H1 (cell line): ENCODE measurements at regions not wholly inside any gene's neighbourhood (a gene's known extent, or its start where the extent isn't known, plus 50 kb on each side); places are given as distances from the start of the nearest gene placed in this dataset.

Source experiments
- CTCF ChIA-PET: fragments of 300-600 bp; sonication (Branson Sonifier 250); formaldehyde crosslinking; loops from one replicate; lab custom pipeline; 2021; ENCODE audit not compliant: partially characterized antibody; lab: Charles Lee
- POLR2A ChIA-PET: fragments of 300-600 bp; sonication (Branson Sonifier 250); formaldehyde crosslinking; loops from one replicate; lab custom pipeline; 2021; ENCODE audit warnings: inconsistent platforms; ENCODE audit not compliant: partially characterized antibody; lab: Charles Lee
- DNase-seq, 2 experiments: peaks; one replicate each; pipeline versions ENCODE4 v3.0.0 to v3.0.0-alpha.2; 2010 to 2022; ENCODE audit warnings: low spot score in 2 of 2, low read depth in 1 of 2, mixed read lengths in 1 of 2
- FAIRE-seq: peaks from 2 replicates; lab custom pipeline; 2011; peaks lifted over from hg19 to GRCh38; lab: Jason Lieb, UNC
- H2AFZ ChIP-seq: 2 replicates; pipeline ENCODE4 v1.8.1; 2012; ENCODE audit warnings: low read length, inconsistent platforms
- H2AK5ac ChIP-seq: 2 replicates; pipeline ENCODE4 v1.6.1; 2013; ENCODE audit warnings: low read depth, low read length
- H2BK120ac ChIP-seq: replicated peaks from 2 replicates; pipeline ENCODE3; 2013; ENCODE audit warnings: low read depth, low read length, inconsistent platforms
- H2BK12ac ChIP-seq: 2 replicates; pipeline ENCODE4 v1.6.1; 2013; ENCODE audit warnings: low read depth, low read length
- H2BK15ac ChIP-seq: 2 replicates; pipeline ENCODE4 v1.6.1; 2013; ENCODE audit warnings: low read length
- H2BK20ac ChIP-seq: 2 replicates; pipeline ENCODE4 v1.6.1; 2013; ENCODE audit warnings: low read length
- H2BK5ac ChIP-seq: 2 replicates; pipeline ENCODE4 v1.6.1; 2013; ENCODE audit warnings: low read depth, low read length
- H3K14ac ChIP-seq: 2 replicates; pipeline ENCODE4 v1.6.1; 2013; ENCODE audit warnings: inconsistent platforms; ENCODE audit not compliant: insufficient read length
- H3K18ac ChIP-seq: 2 replicates; pipeline ENCODE4 v1.6.1; 2013; ENCODE audit warnings: low read length; ENCODE audit errors: extremely low read depth
- H3K23ac ChIP-seq: 2 replicates; pipeline ENCODE4 v1.6.1; 2013; ENCODE audit warnings: inconsistent platforms; ENCODE audit not compliant: insufficient read length
- H3K23me2 ChIP-seq: 2 replicates; pipeline ENCODE4 v1.6.1; 2013; ENCODE audit warnings: low read depth, low read length
- H3K27ac ChIP-seq: 2 replicates; pipeline ENCODE4 v1.6.1; 2011; ENCODE audit warnings: low read depth, low read length, inconsistent platforms
- H3K27me3 ChIP-seq, 4 experiments: replicated peaks in 1 of 4; 1 replicate in 1 of 4; 2 replicates in 3 of 4; pipeline versions ENCODE4 v1.6.1 to v1.8.1; 2011 to 2013; ENCODE audit warnings: low read length in 3 of 4, mild to moderate bottlenecking in 3 of 4, inconsistent platforms in 2 of 4, mixed read lengths in 2 of 4, moderate library complexity in 1 of 4; ENCODE audit not compliant: control insufficient read depth in 3 of 4, insufficient read depth in 3 of 4; ENCODE audit errors: extremely low read depth in 1 of 4
- H3K36me3 ChIP-seq, 4 experiments: 2 replicates each; pipeline versions ENCODE4 v1.6.1 to v1.8.1; 2011 to 2013; ENCODE audit warnings: mild to moderate bottlenecking in 4 of 4, low read length in 3 of 4, moderate library complexity in 2 of 4, control low read depth in 1 of 4, inconsistent platforms in 1 of 4; ENCODE audit not compliant: insufficient read depth in 4 of 4, control insufficient read depth in 2 of 4
- H3K4ac ChIP-seq: replicated peaks from 2 replicates; pipeline ENCODE3; 2013; ENCODE audit warnings: low read length, low read depth, mixed read lengths, inconsistent platforms; ENCODE audit not compliant: insufficient read length
- H3K4me1 ChIP-seq, 4 experiments: replicated peaks in 1 of 4; 1 replicate in 1 of 4; 2 replicates in 3 of 4; pipeline versions ENCODE4 v1.6.1 to v1.8.1; 2011 to 2013; ENCODE audit warnings: low read length in 3 of 4, inconsistent platforms in 2 of 4, mixed read lengths in 1 of 4; ENCODE audit not compliant: insufficient read depth in 4 of 4, control insufficient read depth in 3 of 4
- H3K4me2 ChIP-seq, 2 experiments: 2 replicates each; pipeline versions ENCODE4 v1.6.1 to v1.8.1; 2011 to 2013; ENCODE audit warnings: low read depth in 2 of 2, low read length in 2 of 2, control low read depth in 1 of 2, inconsistent platforms in 1 of 2, mild to moderate bottlenecking in 1 of 2; ENCODE audit not compliant: insufficient read depth in 1 of 2
- H3K4me3 ChIP-seq, 4 experiments: fragments of 200-600, 300-600 bp in 1 of 4; sonication (generic), shearing (Covaris generic), sonication (Bioruptor Twin) in 1 of 4; 2 replicates each; pipeline versions ENCODE4 v1.5.1 to v1.8.1; 2011 to 2016; ENCODE audit warnings: low read length in 4 of 4, low read depth in 3 of 4, control low read depth in 2 of 4, inconsistent platforms in 2 of 4, mild to moderate bottlenecking in 2 of 4, mixed read lengths in 1 of 4, moderate library complexity in 1 of 4; ENCODE audit not compliant: insufficient read depth in 2 of 4; ENCODE audit errors: extremely low read depth in 1 of 4
- H3K56ac ChIP-seq: replicated peaks from 2 replicates; pipeline ENCODE3; 2013; ENCODE audit warnings: low read depth, mild to moderate bottlenecking, mixed read lengths, low read length, inconsistent platforms; ENCODE audit not compliant: insufficient read length
- H3K79me1 ChIP-seq: 2 replicates; pipeline ENCODE4 v1.6.1; 2013; ENCODE audit warnings: low read depth, low read length, control low read depth
- H3K79me2 ChIP-seq, 2 experiments: 2 replicates each; pipeline versions ENCODE4 v1.6.1 to v1.8.1; 2012 to 2013; ENCODE audit warnings: low read length in 2 of 2, mild to moderate bottlenecking in 2 of 2, inconsistent platforms in 1 of 2; ENCODE audit not compliant: insufficient read depth in 2 of 2, control insufficient read depth in 1 of 2
- H3K9ac ChIP-seq, 4 experiments: replicated peaks in 1 of 4; 1 replicate in 1 of 4; 2 replicates in 3 of 4; pipeline versions ENCODE4 v1.6.1 to v1.8.1; 2011 to 2013; ENCODE audit warnings: low read depth in 3 of 4, low read length in 3 of 4, control low read depth in 2 of 4, mild to moderate bottlenecking in 2 of 4, moderate library complexity in 2 of 4, inconsistent platforms in 1 of 4; ENCODE audit errors: extremely low read depth in 1 of 4
- H3K9me3 ChIP-seq, 2 experiments: 2 replicates each; pipeline versions ENCODE4 v1.6.1 to v1.8.1; 2012 to 2013; ENCODE audit warnings: mild to moderate bottlenecking in 2 of 2, moderate library complexity in 2 of 2, control low read depth in 1 of 2, inconsistent platforms in 1 of 2, low read depth in 1 of 2, low read length in 1 of 2, mixed read lengths in 1 of 2; ENCODE audit not compliant: insufficient read depth in 2 of 2
- H4K20me1 ChIP-seq, 2 experiments: replicated peaks in 1 of 2; 2 replicates each; pipeline versions ENCODE3 to v1.8.1; 2011 to 2013; ENCODE audit warnings: inconsistent platforms in 2 of 2, low read length in 2 of 2, mild to moderate bottlenecking in 1 of 2; ENCODE audit not compliant: insufficient read depth in 2 of 2, control insufficient read depth in 1 of 2
- H4K5ac ChIP-seq: 2 replicates; pipeline ENCODE4 v1.6.1; 2013; ENCODE audit warnings: low read length, low read depth, mixed read lengths, inconsistent platforms; ENCODE audit not compliant: insufficient read length
- H4K8ac ChIP-seq: 2 replicates; pipeline ENCODE4 v1.8.0; 2013; ENCODE audit warnings: mild to moderate bottlenecking, moderate library complexity, low read length, inconsistent platforms; ENCODE audit not compliant: insufficient read depth; ENCODE audit errors: extremely low read depth
- H4K91ac ChIP-seq: replicated peaks from 2 replicates; pipeline ENCODE3; 2013; ENCODE audit warnings: low read length, mixed read lengths, inconsistent platforms; ENCODE audit not compliant: insufficient read length
- EGR1 ChIP-seq: IDR thresholded peaks from 2 replicates; pipeline ENCODE4 v1.6.1; 2011; ENCODE audit warnings: low read depth, low read length, borderline replicate concordance
- FOSL1 ChIP-seq: IDR thresholded peaks from 2 replicates; pipeline ENCODE4 v1.6.1; 2011; ENCODE audit warnings: mild to moderate bottlenecking, low read depth, low read length, moderate library complexity; ENCODE audit not compliant: insufficient read depth
- GABPA ChIP-seq: IDR thresholded peaks from 2 replicates; pipeline ENCODE4 v1.6.1; 2011; ENCODE audit warnings: mild to moderate bottlenecking, low read length, moderate library complexity, borderline replicate concordance; ENCODE audit not compliant: insufficient read depth
- POU5F1 ChIP-seq: IDR thresholded peaks from 2 replicates; pipeline ENCODE4 v1.6.1; 2011; ENCODE audit warnings: low read depth, mild to moderate bottlenecking, low read length, moderate library complexity
- SP1 ChIP-seq: IDR thresholded peaks from 2 replicates; pipeline ENCODE4 v1.6.1; 2011; ENCODE audit warnings: low read depth, low read length
- SRF ChIP-seq: IDR thresholded peaks from 2 replicates; pipeline ENCODE4 v1.6.1; 2011; ENCODE audit warnings: mild to moderate bottlenecking, low read depth, low read length, moderate library complexity
- TEAD4 ChIP-seq: IDR thresholded peaks from 2 replicates; pipeline ENCODE4 v1.6.1; 2012; ENCODE audit warnings: low read depth, low read length, inconsistent platforms, mixed read lengths
- WGBS, 2 experiments: shearing (Covaris generic) in 1 of 2; methylation state at CpG; one replicate each; pipeline versions ENCODE4 v1.1.6 to v1.1.7; 2013 to 2015; ENCODE audit warnings: low lambda C conversion rate in 2 of 2, mixed read lengths in 2 of 2, inconsistent platforms in 1 of 2, low coverage in 1 of 2, missing lambda C conversion rate in 1 of 2; ENCODE audit not compliant: insufficient replicate concordance in 2 of 2, insufficient coverage in 1 of 2, insufficient read length in 1 of 2; ENCODE audit errors: extremely low coverage in 1 of 2, missing lambda C conversion rate in 1 of 2; 5-methylcytosine and 5-hydroxymethylcytosine counted together
- TF ChIP-seq, protein P1 (sequence below): IDR thresholded peaks from 2 replicates; pipeline ENCODE4 v1.6.1; 2012; ENCODE audit warnings: inconsistent platforms
- TF ChIP-seq, protein P2 (sequence below): IDR thresholded peaks from 2 replicates; pipeline ENCODE4 v1.6.1; 2011; ENCODE audit warnings: low read depth, mild to moderate bottlenecking, low read length; ENCODE audit not compliant: insufficient read depth

DNA sequence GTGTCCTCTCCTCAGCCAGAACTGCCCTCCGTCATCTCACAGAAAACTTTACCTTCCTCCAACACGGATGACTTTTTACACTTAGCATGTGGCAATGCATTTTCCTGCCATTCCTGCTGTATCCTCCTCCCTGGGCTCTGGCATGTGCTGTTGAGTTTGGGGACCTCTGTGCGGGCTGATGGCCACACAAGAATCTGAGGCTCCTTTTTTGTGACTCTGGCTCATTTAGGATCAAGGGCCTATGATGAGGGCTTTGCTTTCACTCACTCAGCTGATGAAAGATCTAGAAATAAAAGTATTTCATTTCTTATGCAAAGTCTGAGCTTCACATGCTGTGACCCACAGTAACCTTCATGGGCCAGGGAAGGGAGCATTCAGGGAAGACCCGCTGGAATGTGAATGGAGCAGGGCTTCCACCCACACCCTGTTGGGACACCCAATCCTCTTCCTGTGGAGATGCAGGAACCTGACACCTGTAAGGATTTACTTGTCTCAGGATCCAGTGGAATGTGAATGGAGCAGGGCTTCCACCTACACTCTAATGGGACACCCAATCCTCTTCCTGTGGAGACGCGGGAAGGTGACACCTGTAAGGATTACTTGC, 500.3 kb upstream of the MKI67 start:
- H3K79me2 ChIP-seq, result no peaks in the 10 kb centered on the region
- no peak overlapping the region for H3K4me3 ChIP-seq
- no peak overlapping the region for H3K14ac ChIP-seq
- H2BK120ac ChIP-seq, result peak overlapping the region; percentile 89
- H3K23ac ChIP-seq, result no peak overlapping the region
- no peaks in the 10 kb centered on the region for H4K20me1 ChIP-seq
- H4K8ac ChIP-seq, result no peak overlapping the region
- H3K18ac ChIP-seq, result no peak overlapping the region
- peak overlapping the region; percentile 79 for H3K4ac ChIP-seq
- no peaks in the 10 kb centered on the region for H3K79me1 ChIP-seq
- peak overlapping the region; percentile 96 for H2BK20ac ChIP-seq
- no peaks in the 10 kb centered on the region for H3K23me2 ChIP-seq
- peak overlapping the region; percentile 93; the same call in 1 of the 2 replicates for H2BK15ac ChIP-seq
- CTCF ChIA-PET, result interaction anchor here (1.0 to 1.4 kb wide), 3 partner anchors 52 to 358 kb away, joined by 3 to 5 read pairs (median 4); no protein-coding TSS in a partner anchor
- H3K27me3 ChIP-seq, result no peaks in the 10 kb centered on the region
- DNase-seq (no peak), FAIRE-seq (no peak)
- no peak overlapping the region for H4K5ac ChIP-seq
- no peaks in the 10 kb centered on the region for H3K9me3 ChIP-seq
- H3K4me2 ChIP-seq, result no peak overlapping the region
- peak overlapping the region; percentile 32; the same call in 1 of the 2 replicates for H2AK5ac ChIP-seq
- H2AFZ ChIP-seq, result no peak overlapping the region
- POLR2A ChIA-PET, result no interaction called here
- peaks cover 0 to 6% (median 3%) of the 10 kb centered on the region in 4 experiments; a peak in 5 of 7 replicates for H3K4me1 ChIP-seq
- WGBS, 2 experiments, result 82% methylated on average over 6 of the region's 6 CpGs; no CpG with 5 or more reads in 1 of the 2 experiments
- peak overlapping the region; percentile 99 for H2BK12ac ChIP-seq
- no peaks in the 10 kb centered on the region for H3K36me3 ChIP-seq
- H3K27ac ChIP-seq, result 0 out of 2 replicates have a peak overlapping the region, but pooled peaks have one; percentile 32
- peak overlapping the region; percentile 90 for H4K91ac ChIP-seq
- TF ChIP-seq, protein P1, sequence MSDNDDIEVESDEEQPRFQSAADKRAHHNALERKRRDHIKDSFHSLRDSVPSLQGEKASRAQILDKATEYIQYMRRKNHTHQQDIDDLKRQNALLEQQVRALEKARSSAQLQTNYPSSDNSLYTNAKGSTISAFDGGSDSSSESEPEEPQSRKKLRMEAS, result peak; percentile 25; the same call in 1 of the 2 replicates
- TF ChIP-seq POU5F1, result 0 out of 2 replicates have a peak, but pooled peaks have one; percentile 3
- peak; percentile 65 for TF ChIP-seq SP1
- TF ChIP-seq SRF, result no peak
- peak; percentile 81 for TF ChIP-seq TEAD4
- TF ChIP-seq FOSL1, result no peak
- TF ChIP-seq GABPA, result no peak
- TF ChIP-seq EGR1, result peak; percentile 49; the same call in 1 of the 2 replicates
- TF ChIP-seq, protein P2, sequence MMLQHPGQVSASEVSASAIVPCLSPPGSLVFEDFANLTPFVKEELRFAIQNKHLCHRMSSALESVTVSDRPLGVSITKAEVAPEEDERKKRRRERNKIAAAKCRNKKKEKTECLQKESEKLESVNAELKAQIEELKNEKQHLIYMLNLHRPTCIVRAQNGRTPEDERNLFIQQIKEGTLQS, result no peak
- TF ChIP-seq, all 59 proteins: peak for 5
- Histone ChIP-seq H3K9ac (no peak overlapping the region), H3K56ac (no peak overlapping the region), H2BK5ac (peak overlapping the region; percentile 73; the same call in 1 of the 2 replicates)
